ENCODE measurements at regions not wholly inside any gene's neighbourhood (a gene's known extent, or its start where the extent isn't known, plus 50 kb on each side); places are given as distances from the start of the nearest gene placed in this dataset.
"Not testable (repeated sequence)": the region's sequence is repeated elsewhere in the genome, so short reads cannot be mapped to it uniquely, and the experiment has no call there.

DNA sequence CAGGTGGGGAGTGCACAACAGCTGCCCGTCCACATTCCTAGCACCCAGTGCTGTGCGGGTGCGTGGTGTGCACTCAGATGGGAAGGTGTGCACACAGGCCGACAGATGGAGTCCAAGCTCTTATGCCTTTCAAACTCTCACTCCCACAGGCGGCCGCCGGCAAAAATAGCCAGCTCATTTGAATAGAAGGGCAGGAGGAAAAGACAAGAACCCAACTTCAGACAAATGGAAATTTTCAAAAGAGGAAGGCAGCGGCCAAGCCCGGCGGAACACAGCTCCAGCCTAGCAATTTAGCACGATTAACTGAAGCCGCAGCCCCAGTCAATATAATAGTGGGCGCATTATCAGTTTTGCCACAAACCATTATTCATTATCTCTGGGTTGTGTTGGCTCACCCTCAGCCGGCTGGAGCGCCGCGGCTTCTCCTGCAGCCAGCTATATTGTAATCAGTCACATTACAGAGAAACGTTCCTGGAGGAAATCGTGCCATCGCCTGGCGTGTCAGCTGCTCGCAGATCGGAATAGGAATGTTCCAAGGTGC lies 103.9 kb upstream of the SEC14L1 start:
- DNase-seq (ENCODE audit: low read depth in 2 of 3, low spot score in 1 of 3), result no peak

DNA sequence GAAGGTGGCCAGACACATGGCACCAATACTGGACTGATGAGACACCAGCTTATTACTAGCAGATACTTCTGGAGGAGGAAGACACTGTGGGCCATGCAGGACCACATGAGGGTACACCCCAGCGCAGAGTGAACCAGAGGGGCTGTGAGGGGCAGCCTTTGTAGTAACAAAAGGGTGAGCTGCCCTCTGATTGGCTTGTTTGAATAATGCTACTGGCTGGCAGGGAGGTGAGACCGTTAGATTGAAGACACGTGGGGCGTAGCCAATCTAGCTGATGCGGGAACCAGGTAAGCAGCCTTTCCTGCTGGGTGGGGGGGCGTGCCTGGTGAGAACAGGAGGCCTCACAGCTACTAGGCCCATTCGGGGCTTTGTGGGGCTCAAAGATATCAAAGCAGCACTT lies 102.8 kb upstream of the SEC14L1 start:
- no peak for DNase-seq (ENCODE audit: low read depth in 2 of 3, low spot score in 1 of 3)

DNA sequence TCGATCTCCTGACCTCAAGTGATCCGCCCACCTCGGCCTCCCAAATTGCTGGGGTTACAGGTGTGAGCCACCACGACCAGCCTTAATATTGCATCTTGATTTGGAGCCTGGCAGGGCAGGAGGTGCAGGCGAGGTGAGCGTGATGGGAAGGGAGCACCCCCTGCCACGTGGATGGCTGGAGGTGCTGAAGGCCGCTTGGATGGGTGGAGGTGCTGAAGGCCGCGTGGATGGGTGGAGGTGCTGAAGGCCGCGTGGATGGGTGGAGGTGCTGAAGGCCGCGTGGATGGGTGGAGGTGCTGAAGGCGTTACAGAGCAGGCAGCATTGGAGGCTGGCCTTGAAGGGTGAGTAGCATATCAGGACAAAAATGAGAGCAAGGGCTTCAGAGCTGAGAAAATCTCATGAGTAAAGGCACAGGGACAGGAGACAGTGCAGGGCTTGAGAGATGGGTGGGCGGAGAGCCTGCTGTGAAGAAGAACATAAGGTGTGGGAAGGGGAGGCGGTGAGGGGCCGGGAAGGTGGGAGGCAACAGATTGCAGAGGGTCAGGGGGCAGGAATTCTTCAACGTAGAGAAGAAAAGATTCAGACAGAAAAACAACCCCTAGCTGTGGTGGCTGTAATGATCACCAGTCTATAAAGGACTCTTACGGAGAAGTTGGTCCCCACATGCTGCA lies 101.7 kb upstream of the SEC14L1 start:
- DNase-seq (ENCODE audit: low read depth in 2 of 3, low spot score in 1 of 3), result no peak

DNA sequence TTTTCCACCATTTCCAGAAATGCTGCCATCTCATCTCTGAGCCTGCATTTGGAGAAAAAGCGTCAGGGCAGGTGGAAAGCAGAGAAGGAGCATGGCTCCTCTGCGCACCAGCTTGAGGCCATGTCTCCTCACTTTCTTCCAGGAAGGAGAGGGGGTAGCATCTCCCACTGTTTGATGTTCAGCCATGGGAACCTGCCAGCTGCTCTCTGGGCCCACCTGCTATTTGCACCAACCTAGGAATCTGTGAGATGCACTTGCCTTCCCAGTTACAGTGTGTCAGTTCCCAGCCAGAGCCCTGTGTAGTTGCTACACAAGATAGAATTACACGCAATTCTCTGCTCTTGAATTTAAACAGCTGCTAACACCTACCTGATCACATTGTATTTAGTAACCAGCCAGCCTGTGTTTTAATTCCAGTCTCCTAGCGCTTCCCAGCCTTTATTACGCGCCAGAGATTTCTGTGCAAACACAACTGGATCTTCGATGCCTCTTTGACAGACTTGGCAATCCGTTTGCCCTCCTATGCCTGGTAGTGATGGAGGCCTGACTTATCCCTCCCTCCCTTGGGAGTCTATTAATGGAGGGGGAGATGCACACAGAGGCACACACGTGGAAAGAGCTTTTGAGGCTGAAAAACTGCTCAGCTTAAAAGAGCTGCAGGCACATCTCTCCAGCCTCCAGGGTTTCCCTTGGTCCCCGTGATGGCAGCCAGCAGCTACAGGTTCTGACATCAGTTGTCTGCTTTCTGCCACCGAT lies 98.1 kb upstream of the SEC14L1 start:
- no peak for DNase-seq (ENCODE audit: low read depth in 2 of 3, low spot score in 1 of 3)

DNA sequence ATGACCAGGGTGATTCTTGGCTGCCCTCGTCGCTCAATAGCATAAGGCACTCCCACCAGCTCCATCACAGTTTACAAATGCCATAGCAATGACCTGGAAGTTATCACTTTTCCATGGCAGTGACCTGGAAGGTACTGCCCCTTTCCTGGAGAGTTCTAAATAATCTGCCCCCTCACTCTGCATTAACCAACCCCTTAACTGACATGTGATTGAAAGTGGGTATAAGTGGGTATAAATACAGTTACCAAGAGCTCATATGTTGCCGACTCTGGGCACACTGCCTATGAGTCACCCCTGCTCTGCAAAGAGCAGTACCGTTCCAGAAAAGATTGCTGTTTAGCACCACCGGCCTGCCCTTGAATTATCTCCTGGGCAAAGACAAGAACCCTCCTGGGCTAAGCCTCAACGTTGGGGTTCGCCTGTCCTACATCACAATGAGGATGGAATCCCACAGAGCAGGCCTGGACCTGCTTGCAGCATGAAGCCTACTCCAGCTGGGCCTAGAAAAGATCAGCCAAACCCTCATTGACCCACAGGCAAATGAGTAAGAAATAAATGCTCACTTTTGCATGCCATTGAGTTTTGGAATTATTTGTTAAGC lies 95.2 kb upstream of the SEC14L1 start:
- DNase-seq (ENCODE audit: low read depth in 2 of 3, low spot score in 1 of 3), result no peak

DNA sequence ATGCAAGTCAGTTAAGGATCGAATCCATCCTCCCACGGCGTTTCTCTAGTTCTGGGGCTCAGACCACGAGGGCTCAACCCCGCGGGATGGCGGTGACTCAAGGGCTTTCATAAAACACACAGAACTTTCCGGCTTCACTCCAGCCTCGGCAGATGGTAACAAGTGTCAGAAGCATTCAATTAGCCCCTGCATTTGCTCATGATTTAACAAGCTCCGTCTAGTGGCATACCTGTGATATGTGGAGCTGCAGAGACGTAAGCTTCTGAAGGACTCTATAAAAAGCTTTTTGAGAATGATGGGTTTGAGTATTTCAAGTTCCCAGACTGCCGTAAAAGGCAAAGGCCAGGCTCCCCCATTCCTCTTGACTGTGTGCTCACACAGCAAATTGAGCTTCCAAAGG lies 91.3 kb upstream of the SEC14L1 start:
- DNase-seq (ENCODE audit: low read depth in 2 of 3, low spot score in 1 of 3), result no peak

DNA sequence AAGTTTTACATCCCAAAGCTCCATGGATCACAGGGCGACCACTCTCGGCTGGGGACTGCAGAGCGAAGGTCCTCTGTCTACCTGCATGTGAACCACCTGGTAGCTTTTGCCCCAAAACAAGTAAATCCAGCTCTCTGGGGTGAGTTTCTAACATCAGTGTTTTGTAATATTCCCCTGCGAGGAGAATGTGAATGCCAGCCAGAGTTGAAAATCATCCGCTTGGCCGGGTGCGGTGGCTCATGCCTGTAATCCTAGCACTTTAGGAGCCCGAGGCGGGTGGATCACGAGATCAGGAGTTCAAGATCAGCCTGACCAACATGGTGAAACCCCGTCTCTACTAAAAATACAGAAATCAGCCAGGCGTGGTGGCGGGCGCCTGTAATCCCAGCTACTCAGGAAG lies 89.9 kb upstream of the SEC14L1 start:
- DNase-seq (ENCODE audit: low read depth in 2 of 3, low spot score in 1 of 3), result not testable (repeated sequence)

DNA sequence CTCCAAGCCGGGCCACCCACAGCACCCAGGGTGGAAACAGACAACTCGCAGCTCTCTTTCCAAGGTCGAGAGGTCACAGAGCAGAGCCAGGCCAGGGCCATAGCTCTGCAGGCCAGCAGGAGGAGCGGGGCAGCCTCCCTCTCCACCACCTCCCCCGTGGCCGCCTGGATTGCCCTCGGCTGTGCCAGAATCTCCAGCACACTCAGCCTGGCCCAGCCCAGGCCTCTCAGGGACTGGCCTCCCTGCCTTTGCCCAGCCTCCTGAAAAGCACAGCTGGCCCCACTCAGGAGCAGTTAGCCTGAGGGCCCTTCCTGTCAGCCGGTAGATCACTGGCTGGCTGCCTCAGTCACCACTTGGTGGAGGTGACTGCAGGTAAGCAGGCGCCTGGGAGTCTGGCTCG lies 85.8 kb upstream of the SEC14L1 start:
- DNase-seq (ENCODE audit: low read depth in 2 of 3, low spot score in 1 of 3), result no peak

DNA sequence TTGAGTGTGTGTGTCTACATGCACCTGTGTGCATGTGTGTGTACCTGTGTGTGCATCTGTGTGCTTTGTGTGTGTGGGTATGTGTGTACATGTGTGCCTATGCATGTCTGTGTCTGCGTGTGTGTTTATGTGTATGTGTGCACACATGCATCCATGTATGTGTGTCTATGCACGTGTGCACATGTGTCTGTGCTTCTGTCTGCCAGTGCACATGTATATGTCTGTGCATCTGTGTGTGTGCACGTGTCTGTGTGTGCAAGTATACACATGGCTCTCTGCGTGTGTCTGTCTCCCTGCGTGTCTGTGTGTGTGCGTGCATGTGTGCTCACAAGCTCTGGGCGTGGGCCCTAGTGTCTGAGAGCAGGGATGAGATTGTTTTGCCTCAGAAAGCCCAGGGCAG lies 85.3 kb upstream of the SEC14L1 start:
- DNase-seq (ENCODE audit: low read depth in 2 of 3, low spot score in 1 of 3), result no peak

DNA sequence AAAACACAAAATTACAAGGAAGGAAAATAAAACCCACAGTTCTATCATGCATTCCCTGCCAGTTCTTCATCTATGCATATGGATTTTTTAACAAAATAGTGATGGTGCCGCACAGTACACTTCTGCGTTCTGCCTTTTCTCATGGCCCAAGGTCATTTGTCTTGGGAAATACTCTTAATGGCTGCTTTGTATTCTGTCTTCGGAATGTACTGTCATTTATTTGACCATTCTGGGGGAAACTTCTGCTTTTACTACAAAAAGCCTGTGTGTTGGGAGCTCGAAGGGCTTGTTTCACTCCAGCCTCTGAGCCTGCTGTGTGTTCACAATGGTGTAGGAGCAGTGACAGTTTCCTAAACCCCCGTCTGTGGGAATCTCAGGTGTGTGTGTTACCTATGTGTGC lies 82.8 kb upstream of the SEC14L1 start:
- DNase-seq (ENCODE audit: low read depth in 2 of 3, low spot score in 1 of 3), result no peak

DNA sequence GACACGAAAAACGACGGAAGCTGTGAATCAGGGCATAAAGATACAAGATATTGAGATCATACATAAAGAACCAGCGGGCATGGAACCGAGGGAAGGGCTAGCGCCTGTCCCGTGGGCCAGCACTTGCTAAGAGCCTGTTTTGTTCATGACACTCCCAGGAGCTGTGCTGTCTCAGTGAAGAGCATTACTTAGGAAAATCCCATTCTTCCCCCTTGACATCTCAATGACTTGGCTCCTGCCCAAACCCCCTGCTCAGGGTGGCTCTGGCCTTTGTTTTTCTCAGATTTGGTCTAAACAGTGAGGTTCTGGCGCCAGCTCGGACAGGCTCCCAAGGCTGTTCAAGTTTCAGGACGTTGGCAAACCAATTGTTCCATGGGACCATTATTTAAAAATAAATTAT lies 79.1 kb upstream of the SEC14L1 start:
- no peak for DNase-seq (ENCODE audit: low read depth in 2 of 3, low spot score in 1 of 3)

DNA sequence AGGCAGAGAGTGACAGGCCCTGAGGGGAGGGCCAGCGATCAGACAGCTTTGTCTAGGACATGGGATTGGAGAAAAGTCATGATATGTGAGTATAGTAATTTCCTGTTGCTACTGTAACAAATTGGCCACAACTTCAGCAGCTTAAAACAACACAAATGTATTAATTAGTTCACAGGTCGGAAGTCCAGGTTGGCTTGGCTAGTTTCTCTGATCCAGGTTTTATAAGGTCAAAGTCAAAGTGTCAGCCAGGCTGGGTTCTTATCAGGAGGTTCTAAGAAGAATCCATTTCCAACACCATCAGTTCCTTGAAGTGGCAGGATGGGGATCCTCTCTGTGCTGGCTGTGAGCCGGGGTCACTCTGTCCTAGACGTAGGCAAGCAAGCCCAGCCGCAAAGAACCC lies 76.2 kb upstream of the SEC14L1 start:
- no peak for DNase-seq (ENCODE audit: low read depth in 2 of 3, low spot score in 1 of 3)

DNA sequence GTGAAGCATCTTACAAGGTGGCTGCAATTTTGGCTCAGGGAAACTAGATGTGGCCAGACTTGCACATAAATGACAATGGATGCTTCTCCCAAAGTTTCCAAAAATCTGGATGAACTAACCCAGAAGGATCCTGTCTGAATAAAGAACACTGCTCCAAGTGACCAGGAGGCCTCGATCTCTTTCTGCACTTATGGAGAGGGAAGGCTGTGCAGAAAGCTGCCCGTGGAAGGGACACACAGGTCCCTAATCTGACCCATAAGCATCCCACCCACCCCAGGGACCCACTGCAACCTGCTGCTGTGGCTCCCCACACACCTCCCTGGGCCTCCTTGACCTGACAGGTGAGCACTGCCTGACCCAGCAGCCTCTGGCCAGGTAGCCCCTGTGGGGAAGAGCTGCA lies 74.6 kb upstream of the SEC14L1 start:
- DNase-seq (ENCODE audit: low read depth in 2 of 3, low spot score in 1 of 3), result no peak

DNA sequence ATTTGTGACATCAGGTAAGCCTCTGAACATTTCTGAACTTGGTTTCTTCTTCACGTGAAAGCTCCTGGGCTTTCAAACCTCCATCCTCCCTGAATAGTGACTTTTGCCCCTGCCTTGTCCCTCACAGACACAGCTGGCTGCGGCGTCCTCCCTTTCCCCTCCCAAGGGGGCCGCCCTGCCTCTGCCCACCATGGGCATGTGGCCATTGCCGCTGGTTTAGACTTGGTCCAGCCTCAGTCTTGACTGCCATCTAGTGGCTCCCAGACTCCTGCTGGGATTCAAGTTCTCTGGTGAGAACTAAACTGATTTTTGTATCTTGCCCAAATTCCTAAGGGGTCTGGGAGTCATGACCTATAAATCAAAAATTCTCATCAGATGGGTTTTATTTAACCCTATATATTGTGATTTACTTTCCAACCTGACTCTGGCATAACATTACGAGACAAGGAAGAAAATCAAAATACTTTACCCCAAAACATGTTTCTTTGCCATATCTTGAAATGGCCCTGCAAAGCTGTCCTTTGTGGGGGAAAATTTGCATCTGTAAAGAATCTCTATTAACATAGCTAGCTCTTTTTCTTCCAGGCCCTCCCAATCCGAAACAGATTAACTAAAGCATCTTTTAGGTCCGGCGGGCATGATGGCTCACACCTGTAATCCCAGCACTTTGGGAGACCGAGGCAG lies 73.9 kb upstream of the SEC14L1 start:
- peak in 2 of 3 donors; percentile 31 to 45 for DNase-seq (ENCODE audit: low read depth in 2 of 3, low spot score in 1 of 3)

DNA sequence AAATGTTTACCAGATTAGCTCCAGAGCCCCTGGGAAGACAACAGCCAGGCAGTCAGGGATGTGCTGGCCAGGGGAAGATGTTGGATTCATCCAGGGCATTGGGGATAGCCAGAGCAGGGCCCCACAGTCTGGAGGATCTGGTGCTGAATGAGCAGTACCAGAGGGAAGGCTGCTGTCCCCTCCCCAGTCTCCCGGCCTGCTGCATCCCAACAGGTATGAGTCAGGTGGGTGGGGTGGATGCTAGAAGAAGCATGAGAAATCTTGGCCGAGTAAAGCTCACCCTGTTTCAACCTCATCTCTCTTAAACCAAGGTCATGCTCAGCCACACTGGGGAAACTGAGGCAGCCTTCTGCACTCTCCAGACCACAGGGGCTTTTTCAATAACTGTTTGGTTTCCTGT lies 71.9 kb upstream of the SEC14L1 start:
- no peak for DNase-seq (ENCODE audit: low read depth in 2 of 3, low spot score in 1 of 3)

DNA sequence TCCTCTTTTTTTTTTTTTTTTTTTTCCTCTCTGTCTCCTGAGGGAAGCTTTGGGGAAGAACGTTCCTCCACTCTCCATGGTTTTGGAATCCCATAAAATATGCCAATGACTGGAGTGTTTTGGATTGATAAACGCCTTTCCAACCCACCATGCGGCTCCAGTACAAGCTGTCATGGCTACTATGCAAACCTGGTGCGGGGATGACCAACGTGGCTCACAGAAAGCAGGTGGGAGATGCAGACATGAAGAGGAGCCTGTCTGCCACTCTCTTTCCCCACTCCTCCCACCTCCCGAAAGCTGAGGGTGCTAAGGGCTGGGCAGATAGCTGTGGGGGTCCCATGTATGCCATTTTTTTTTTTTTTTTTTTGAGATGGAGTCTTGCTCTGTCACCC lies 69.9 kb upstream of the SEC14L1 start:
- DNase-seq (ENCODE audit: low read depth in 2 of 3, low spot score in 1 of 3), result no peak

DNA sequence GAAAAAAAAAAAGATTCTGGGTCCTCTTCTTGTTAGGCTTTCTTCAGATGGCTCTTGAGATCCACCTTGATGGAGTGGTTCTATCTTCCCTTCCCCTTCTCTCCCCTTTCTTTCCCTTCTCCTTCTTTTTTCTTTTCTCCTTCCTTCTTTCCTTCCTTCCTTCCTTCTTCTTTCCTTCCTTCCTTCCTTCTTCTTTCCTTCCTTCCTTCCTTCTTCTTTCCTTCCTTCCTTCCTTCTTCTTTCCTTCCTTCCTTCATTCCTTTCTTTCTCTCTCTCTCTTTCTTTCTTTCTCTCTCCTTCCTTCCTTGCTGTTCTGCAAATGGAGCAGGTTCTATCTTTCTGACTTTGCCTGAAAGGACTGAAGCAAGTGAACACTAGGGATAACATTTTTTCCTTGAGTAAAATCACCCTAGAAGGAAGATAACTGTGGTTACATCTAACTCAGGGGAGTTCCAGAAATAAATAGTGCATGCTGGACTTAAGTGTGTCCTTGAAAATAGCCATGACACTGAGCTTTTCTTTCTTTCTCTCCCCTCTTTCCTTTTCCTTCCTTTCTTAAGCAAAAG lies 68.8 kb upstream of the SEC14L1 start:
- DNase-seq (ENCODE audit: low read depth in 2 of 3, low spot score in 1 of 3), result no peak

DNA sequence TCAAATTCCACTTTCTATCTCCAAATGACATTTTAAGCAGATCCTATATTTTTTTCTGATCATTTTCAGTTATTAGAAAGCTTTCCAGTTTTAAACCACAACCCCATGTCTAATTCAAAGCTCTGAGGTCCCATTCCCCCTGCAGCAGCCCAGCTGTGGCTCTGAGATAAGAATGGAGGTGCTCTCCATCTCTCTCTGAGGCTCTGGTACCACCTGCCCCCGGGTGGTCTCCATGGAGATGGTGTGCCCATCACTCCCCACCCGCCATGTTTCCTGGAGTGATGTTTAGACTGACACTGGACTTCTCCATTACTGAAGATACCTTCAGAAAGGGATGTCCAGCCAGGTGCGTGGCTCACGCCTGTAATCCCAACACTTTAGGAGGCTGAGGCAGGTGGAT lies 68.1 kb upstream of the SEC14L1 start:
- no peak for DNase-seq (ENCODE audit: low read depth in 2 of 3, low spot score in 1 of 3)

DNA sequence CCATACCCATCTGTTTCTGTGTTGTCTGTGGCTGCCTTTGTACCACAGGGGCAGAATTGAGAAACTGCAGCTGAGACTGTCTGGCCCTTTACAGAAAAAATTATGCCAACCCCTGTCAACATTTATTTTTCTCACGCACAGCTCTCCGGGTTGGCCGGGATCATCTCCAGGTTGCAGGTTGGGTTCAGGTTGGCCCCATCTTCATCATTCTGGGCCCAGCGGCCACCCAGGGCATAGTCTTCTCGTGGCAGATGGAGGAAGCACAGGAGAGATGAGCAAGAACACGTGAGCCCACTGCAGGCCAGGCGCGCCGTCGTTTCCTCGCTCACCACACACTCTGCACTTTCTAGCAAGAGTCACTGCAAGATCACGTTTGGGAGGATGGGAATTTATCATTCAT lies 66.1 kb upstream of the SEC14L1 start:
- no peak for DNase-seq (ENCODE audit: low read depth in 2 of 3, low spot score in 1 of 3)

DNA sequence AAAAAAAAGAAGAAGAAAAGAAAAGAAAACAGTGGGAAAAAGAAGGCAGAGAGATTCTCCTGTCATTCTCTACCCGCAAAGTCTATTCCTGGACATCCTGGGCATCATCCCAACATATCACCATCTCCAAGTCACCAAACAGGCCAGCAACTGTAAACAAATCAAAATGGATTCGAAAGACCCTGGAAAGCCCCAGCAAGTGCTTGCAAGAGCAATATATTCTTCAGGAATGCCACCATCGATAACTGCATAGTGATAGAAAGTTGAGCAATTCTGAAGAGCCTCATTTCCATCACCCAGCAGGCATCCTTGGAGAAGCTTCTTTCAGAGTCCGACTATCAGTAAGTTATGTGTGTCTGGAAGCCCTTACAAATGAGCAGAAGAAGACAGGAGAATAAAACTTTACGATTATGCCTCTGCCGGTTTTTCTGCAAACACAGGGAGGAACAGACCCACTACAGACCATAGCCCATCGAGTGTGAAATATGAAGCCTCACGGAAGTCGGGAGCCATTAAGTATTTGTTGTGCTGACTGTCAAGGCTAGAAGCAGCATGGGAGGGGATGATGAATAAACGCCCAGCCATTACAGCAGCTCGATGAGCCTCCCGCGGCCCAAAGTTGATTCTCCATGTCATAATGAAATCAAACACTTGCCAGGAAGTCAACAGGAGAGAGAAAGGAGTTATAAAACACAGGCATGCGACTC lies 64.5 kb upstream of the SEC14L1 start:
- DNase-seq (ENCODE audit: low read depth in 2 of 3, low spot score in 1 of 3), result no peak

DNA sequence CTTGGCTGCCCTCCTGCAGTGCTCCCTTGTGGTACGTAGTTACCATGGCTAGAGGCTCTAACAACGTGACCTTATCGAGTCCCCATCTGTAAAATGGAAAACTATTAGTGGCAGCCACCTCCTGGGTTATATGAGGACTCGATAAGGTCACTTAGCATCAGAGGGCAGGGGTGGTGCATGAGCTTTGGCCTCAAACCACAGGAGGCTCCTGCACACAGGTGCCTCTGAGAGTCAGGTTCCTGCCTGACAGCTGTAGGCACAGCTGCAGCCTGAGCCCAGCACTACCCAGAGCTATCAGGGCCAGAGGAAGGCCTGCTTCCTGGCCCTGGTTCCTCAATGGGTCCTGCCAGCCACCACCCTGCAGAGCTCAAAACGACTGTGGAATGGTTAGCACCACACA lies 57.2 kb upstream of the SEC14L1 start:
- no peak for DNase-seq (ENCODE audit: low read depth in 2 of 3, low spot score in 1 of 3)

Measured in stimulated activated CD4-positive, alpha-beta T cell treated with anti-CD3 and anti-CD28 coated beads, Interleukin-12 subunit alpha, Interleukin-12 subunit beta, amount 100 ng/mL, for 48 hours (primary cell).